GM21576 (cell line): ENCODE measurements at regions not wholly inside any gene's neighbourhood (a gene's known extent, or its start where the extent isn't known, plus 50 kb on each side); places are given as distances from the start of the nearest gene placed in this dataset.

Experiments
- ATAC-seq: cut with Tn5 transposase; IDR thresholded peaks from one replicate; pipeline ENCODE4 v1.9.1; 2021; ENCODE audit warnings: mild to moderate bottlenecking, moderate library complexity; ENCODE audit not compliant: unreplicated experiment

- no peak for ATAC-seq
These were observed 691.8 kb downstream of the TSN start for GRCh38 chr2:122447237-122447636.

GRCh38 chr2:122451040-122451439 lies 695.6 kb downstream of the TSN start:
- ATAC-seq: no peak

GRCh38 chr2:122451697-122452096 lies 696.2 kb downstream of the TSN start:
- ATAC-seq: no peak

- ATAC-seq: no peak
These were observed 713.7 kb downstream of the TSN start for GRCh38 chr2:122469147-122469546.

- ATAC-seq: no peak
These were observed 716.3 kb downstream of the TSN start for GRCh38 chr2:122471753-122472152.

GRCh38 chr2:122478117-122478516 lies 722.7 kb downstream of the TSN start:
- ATAC-seq: no peak

GRCh38 chr2:122478771-122479170 lies 723.3 kb downstream of the TSN start:
- ATAC-seq: no peak

- no peak for ATAC-seq
These were observed 725.2 kb downstream of the TSN start for GRCh38 chr2:122480501-122481243.

GRCh38 chr2:122481244-122481622 lies 725.8 kb downstream of the TSN start:
- no peak for ATAC-seq

- no peak for ATAC-seq
These were observed 726.3 kb downstream of the TSN start for GRCh38 chr2:122481717-122482116.

GRCh38 chr2:122486086-122486485 lies 730.6 kb downstream of the TSN start:
- ATAC-seq: no peak

GRCh38 chr2:122486705-122487415 lies 731.4 kb downstream of the TSN start:
- ATAC-seq: no peak

- ATAC-seq: no peak
These were observed 735.6 kb downstream of the TSN start for GRCh38 chr2:122491011-122491410.

- ATAC-seq: no peak
These were observed 745.1 kb downstream of the TSN start for GRCh38 chr2:122500316-122501105.

- ATAC-seq: no peak
These were observed 751.2 kb downstream of the TSN start for GRCh38 chr2:122506620-122507019.

GRCh38 chr2:122507261-122507660 lies 751.8 kb downstream of the TSN start:
- no peak for ATAC-seq

- ATAC-seq: no peak
These were observed 756.6 kb downstream of the TSN start for GRCh38 chr2:122512091-122512490.

- ATAC-seq: no peak
These were observed 759.1 kb downstream of the TSN start for GRCh38 chr2:122514451-122514996.

- ATAC-seq: no peak
These were observed 760.4 kb downstream of the TSN start for GRCh38 chr2:122515731-122516290.

- no peak for ATAC-seq
These were observed 761.3 kb downstream of the TSN start for GRCh38 chr2:122516775-122517174.

- ATAC-seq: no peak
These were observed 763.9 kb downstream of the TSN start for GRCh38 chr2:122519366-122519765.
